ENCODE measurements at regions not wholly inside any gene's neighbourhood (a gene's known extent, or its start where the extent isn't known, plus 50 kb on each side); places are given as distances from the start of the nearest gene placed in this dataset.

DNA sequence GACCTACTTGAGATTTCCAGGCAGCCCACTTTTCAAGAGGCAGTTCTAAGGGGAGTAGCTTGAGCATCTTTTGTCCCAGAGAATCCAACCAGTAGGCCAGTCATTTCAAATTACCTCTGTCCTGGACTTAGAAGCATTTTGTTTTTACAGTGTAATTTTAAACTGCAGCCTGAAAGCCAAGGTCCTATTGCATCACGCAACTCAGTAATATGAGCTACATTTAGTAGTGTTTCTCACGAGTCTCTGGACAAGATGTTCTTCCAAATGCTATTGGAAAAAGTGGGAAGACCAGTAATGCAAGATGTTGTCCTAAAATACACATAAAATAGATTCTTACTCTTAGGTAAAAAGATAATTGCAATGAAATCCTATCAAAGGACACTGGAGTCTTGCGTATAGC, 182.5 kb upstream of the ARX start:
- H3K4me3 ChIP-seq (ENCODE audit: low read depth, low read length) = no peak overlapping the region
- intact Hi-C loops (cut with micrococcal nuclease; ENCODE audit: unreplicated experiment) = no loop called here
- no peaks in the 10 kb centered on the region for H3K27me3 ChIP-seq (replicated peaks; ENCODE audit: control insufficient read depth, insufficient read depth, low read length)
- no peaks in the 10 kb centered on the region for H3K36me3 ChIP-seq (ENCODE audit: control insufficient read depth, insufficient read depth, low read length)
- ChIA-PET CTCF (no interaction called here), POLR2A (no interaction called here)
- H3K4me1 ChIP-seq = no peaks in the 10 kb centered on the region
- H3K9me3 ChIP-seq = no peaks in the 10 kb centered on the region
- DNase-seq = no peak
- no peaks in the 10 kb centered on the region for H3K36me3 Mint-ChIP-seq (ENCODE audit: insufficient read depth, unreplicated experiment)
- no TSS peak for BruUV-seq (replicated peaks)
- H3K4me1 Mint-ChIP-seq (ENCODE audit: low read depth, unreplicated experiment) = no peaks in the 10 kb centered on the region
- no peak overlapping the region for H3K4me3 Mint-ChIP-seq (ENCODE audit: unreplicated experiment)
- no peak overlapping the region for H3K27ac Mint-ChIP-seq (ENCODE audit: unreplicated experiment)
- H3K27me3 Mint-ChIP-seq (ENCODE audit: insufficient read depth, unreplicated experiment) = peaks cover 4% of the 10 kb centered on the region
- no peaks in the 10 kb centered on the region for H3K9me3 Mint-ChIP-seq (ENCODE audit: unreplicated experiment)
- TF ChIP-seq, protein P1, sequence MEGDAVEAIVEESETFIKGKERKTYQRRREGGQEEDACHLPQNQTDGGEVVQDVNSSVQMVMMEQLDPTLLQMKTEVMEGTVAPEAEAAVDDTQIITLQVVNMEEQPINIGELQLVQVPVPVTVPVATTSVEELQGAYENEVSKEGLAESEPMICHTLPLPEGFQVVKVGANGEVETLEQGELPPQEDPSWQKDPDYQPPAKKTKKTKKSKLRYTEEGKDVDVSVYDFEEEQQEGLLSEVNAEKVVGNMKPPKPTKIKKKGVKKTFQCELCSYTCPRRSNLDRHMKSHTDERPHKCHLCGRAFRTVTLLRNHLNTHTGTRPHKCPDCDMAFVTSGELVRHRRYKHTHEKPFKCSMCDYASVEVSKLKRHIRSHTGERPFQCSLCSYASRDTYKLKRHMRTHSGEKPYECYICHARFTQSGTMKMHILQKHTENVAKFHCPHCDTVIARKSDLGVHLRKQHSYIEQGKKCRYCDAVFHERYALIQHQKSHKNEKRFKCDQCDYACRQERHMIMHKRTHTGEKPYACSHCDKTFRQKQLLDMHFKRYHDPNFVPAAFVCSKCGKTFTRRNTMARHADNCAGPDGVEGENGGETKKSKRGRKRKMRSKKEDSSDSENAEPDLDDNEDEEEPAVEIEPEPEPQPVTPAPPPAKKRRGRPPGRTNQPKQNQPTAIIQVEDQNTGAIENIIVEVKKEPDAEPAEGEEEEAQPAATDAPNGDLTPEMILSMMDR (IDR thresholded peaks at IDR 0.05; ENCODE audit: insufficient read depth in 1 of 2, low read depth in 1 of 2, low read length in 1 of 2, severe bottlenecking in 1 of 2, unreplicated experiment in 1 of 2) = no peak

DNA sequence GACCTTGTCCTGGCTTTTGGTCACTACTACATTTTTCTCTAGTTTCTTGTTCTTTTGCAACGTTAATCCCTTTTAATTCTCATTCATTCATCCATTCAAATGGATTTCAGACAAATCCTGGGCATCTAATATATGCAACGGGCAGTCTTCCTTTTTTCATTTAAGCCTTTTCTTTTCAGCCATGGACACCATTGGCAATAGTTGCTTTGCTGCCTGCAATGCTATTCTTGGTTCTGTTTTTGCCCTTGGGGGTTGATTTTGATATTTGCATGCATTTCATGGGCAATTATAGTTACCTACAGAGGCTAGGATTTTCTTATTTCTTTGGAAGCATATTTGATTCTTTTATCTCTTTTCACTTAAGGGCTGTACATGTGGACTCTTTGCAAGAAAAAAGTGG, 180.5 kb upstream of the ARX start:
- Histone ChIP-seq H3K36me3 (ENCODE audit: control insufficient read depth, insufficient read depth, low read length) (no peaks in the 10 kb centered on the region), H3K4me3 (ENCODE audit: low read depth, low read length) (no peak overlapping the region), H3K27me3 (replicated peaks; ENCODE audit: control insufficient read depth, insufficient read depth, low read length) (no peaks in the 10 kb centered on the region), H3K9me3 (no peaks in the 10 kb centered on the region), H3K4me1 (no peaks in the 10 kb centered on the region)
- Mint-ChIP-seq H3K9me3 (ENCODE audit: unreplicated experiment) (no peaks in the 10 kb centered on the region), H3K27ac (ENCODE audit: unreplicated experiment) (no peak overlapping the region), H3K4me1 (ENCODE audit: low read depth, unreplicated experiment) (no peaks in the 10 kb centered on the region), H3K27me3 (ENCODE audit: insufficient read depth, unreplicated experiment) (peaks cover 4% of the 10 kb centered on the region), H3K36me3 (ENCODE audit: insufficient read depth, unreplicated experiment) (no peaks in the 10 kb centered on the region), H3K4me3 (ENCODE audit: unreplicated experiment) (no peak overlapping the region)
- no TSS peak for BruUV-seq (replicated peaks)
- TF ChIP-seq, protein P1 (IDR thresholded peaks at IDR 0.05; ENCODE audit: insufficient read depth in 1 of 2, low read depth in 1 of 2, low read length in 1 of 2, severe bottlenecking in 1 of 2, unreplicated experiment in 1 of 2) = no peak
- ChIA-PET CTCF (no interaction called here), POLR2A (no interaction called here)
- no peak for DNase-seq
- intact Hi-C loops (cut with micrococcal nuclease; ENCODE audit: unreplicated experiment) = no loop called here

DNA sequence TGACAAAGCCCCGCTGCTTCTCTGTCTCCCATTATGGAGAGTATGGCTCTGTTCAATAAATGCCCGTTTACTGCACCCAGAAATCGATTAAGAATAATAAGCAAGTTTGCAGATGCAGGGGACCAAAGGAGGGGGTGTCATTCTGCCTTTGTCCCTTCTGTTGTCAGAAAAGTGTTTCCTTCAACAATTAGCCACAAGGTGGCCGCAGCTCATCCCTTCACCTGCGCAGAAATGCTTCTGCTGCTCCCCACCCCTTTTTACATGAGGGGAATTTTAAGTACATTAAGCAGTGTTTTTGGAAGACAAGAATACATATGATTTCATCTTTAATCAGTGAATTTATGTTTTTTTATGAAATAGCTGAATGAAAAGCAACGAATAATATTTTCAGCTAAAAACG, 175.6 kb upstream of the ARX start:
- BruUV-seq (replicated peaks) = no TSS peak
- TF ChIP-seq, protein P1 (IDR thresholded peaks at IDR 0.05; ENCODE audit: insufficient read depth in 1 of 2, low read depth in 1 of 2, low read length in 1 of 2, severe bottlenecking in 1 of 2, unreplicated experiment in 1 of 2) = peak; percentile 16 to 36
- H3K4me3 Mint-ChIP-seq (ENCODE audit: unreplicated experiment) = no peak overlapping the region
- POLR2A ChIA-PET = no interaction called here
- H3K27me3 Mint-ChIP-seq (ENCODE audit: insufficient read depth, unreplicated experiment) = peaks cover 14% of the 10 kb centered on the region
- peaks cover 7% of the 10 kb centered on the region for H3K9me3 Mint-ChIP-seq (ENCODE audit: unreplicated experiment)
- Histone ChIP-seq H3K36me3 (ENCODE audit: control insufficient read depth, insufficient read depth, low read length) (no peaks in the 10 kb centered on the region), H3K4me3 (ENCODE audit: low read depth, low read length) (no peak overlapping the region), H3K9me3 (no peaks in the 10 kb centered on the region), H3K27me3 (replicated peaks; ENCODE audit: control insufficient read depth, insufficient read depth, low read length) (no peaks in the 10 kb centered on the region), H3K4me1 (no peaks in the 10 kb centered on the region)
- CTCF ChIA-PET = no interaction called here
- H3K4me1 Mint-ChIP-seq (ENCODE audit: low read depth, unreplicated experiment) = no peaks in the 10 kb centered on the region
- no peaks in the 10 kb centered on the region for H3K36me3 Mint-ChIP-seq (ENCODE audit: insufficient read depth, unreplicated experiment)
- intact Hi-C loops (cut with micrococcal nuclease; ENCODE audit: unreplicated experiment) = loop anchor here (2.0 kb wide), 1 partner anchor 251 kb away; no protein-coding TSS in a partner anchor
- DNase-seq = peak in 1 of 2 experiments; percentile 4
- H3K27ac Mint-ChIP-seq (ENCODE audit: unreplicated experiment) = no peak overlapping the region
